Ishikawa (cell line): ENCODE measurements at regions not wholly inside any gene's neighbourhood (a gene's known extent, or its start where the extent isn't known, plus 50 kb on each side); places are given as distances from the start of the nearest gene placed in this dataset.

Source experiments
- EGR1 ChIP-seq: IDR thresholded peaks from 2 replicates; pipeline ENCODE4 v1.6.1; 2012
- EP300 ChIP-seq: IDR thresholded peaks from 2 replicates; pipeline ENCODE4 v1.6.1; 2012; ENCODE audit warnings: borderline replicate concordance
- NFIC ChIP-seq: IDR thresholded peaks from 2 replicates; pipeline ENCODE4 v1.6.1; 2012
- RAD21 ChIP-seq: IDR thresholded peaks from 2 replicates; pipeline ENCODE4 v1.6.1; 2012; ENCODE audit warnings: low read depth
- TAF1 ChIP-seq: IDR thresholded peaks from 2 replicates; pipeline ENCODE4 v1.6.1; 2012; ENCODE audit warnings: low read depth, mild to moderate bottlenecking
- YY1 ChIP-seq: IDR thresholded peaks from 2 replicates; pipeline ENCODE4 v1.6.1; 2012; ENCODE audit warnings: low read depth
- ZBTB7A ChIP-seq: IDR thresholded peaks from 2 replicates; pipeline ENCODE4 v1.6.1; 2012; ENCODE audit warnings: low read depth
- TF ChIP-seq, protein P1 (sequence below): IDR thresholded peaks from 2 replicates; pipeline ENCODE4 v1.6.1; 2012; ENCODE audit warnings: low read depth, mild to moderate bottlenecking
- TF ChIP-seq, protein P2 (sequence below): IDR thresholded peaks from 2 replicates; pipeline ENCODE4 v1.6.1; 2012

DNA sequence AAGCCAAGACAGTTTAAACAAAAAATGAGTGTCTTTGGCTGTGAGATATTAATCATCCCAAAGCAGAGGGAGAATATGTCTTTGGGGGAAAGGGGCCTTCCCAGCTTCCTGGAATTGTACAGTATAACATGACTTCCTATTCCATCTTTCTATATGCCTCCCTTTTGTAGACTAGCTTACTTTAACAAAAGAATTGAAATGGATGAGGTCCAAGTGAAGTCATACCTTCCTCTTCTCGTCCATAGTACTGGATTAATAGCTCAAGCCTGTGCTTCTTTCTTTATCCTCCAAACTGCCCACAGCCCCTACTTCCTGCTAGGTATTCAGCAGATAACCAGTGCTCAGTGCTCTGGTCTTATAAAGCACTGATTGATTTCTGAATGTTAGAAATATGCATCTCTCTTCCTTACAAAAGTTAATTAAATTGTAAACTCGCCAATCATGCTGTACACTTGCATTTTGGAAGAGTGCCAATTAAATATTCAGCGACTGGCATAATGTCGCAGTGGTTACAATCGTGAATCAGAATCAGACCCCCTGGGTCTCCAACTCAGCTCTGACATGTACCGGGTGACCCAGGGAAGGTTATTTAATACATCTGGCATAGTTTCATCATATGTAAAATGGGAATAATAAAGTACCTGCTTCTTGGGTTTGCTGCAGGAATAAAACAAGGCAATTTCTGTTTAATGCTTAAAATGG is 325.1 kb downstream of the RND3 start:
- TF ChIP-seq RAD21 (no peak), EP300 (no peak), TAF1 (no peak), NFIC (peak; percentile 58), ZBTB7A (no peak), EGR1 (no peak), YY1 (no peak)
- TF ChIP-seq, protein P1, sequence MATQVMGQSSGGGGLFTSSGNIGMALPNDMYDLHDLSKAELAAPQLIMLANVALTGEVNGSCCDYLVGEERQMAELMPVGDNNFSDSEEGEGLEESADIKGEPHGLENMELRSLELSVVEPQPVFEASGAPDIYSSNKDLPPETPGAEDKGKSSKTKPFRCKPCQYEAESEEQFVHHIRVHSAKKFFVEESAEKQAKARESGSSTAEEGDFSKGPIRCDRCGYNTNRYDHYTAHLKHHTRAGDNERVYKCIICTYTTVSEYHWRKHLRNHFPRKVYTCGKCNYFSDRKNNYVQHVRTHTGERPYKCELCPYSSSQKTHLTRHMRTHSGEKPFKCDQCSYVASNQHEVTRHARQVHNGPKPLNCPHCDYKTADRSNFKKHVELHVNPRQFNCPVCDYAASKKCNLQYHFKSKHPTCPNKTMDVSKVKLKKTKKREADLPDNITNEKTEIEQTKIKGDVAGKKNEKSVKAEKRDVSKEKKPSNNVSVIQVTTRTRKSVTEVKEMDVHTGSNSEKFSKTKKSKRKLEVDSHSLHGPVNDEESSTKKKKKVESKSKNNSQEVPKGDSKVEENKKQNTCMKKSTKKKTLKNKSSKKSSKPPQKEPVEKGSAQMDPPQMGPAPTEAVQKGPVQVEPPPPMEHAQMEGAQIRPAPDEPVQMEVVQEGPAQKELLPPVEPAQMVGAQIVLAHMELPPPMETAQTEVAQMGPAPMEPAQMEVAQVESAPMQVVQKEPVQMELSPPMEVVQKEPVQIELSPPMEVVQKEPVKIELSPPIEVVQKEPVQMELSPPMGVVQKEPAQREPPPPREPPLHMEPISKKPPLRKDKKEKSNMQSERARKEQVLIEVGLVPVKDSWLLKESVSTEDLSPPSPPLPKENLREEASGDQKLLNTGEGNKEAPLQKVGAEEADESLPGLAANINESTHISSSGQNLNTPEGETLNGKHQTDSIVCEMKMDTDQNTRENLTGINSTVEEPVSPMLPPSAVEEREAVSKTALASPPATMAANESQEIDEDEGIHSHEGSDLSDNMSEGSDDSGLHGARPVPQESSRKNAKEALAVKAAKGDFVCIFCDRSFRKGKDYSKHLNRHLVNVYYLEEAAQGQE: no peak
- TF ChIP-seq, protein P2, sequence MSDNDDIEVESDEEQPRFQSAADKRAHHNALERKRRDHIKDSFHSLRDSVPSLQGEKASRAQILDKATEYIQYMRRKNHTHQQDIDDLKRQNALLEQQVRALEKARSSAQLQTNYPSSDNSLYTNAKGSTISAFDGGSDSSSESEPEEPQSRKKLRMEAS: no peak
